HepG2 (cell line): ENCODE measurements at regions not wholly inside any gene's neighbourhood (a gene's known extent, or its start where the extent isn't known, plus 50 kb on each side); places are given as distances from the start of the nearest gene placed in this dataset.

ENCODE experiments used
- ATF2 ChIP-seq: sonication (generic); formaldehyde crosslinking; IDR thresholded peaks from 2 replicates; pipeline ENCODE4 v1.4.0; 2020; ENCODE audit warnings: missing genetic modification reagents
- CEBPZ ChIP-seq: IDR thresholded peaks from 2 replicates; pipeline ENCODE4 v1.6.1; 2012; ENCODE audit warnings: low read length, improper control_type of control experiment
- HNF1B ChIP-seq: sonication (generic); formaldehyde crosslinking; IDR thresholded peaks from 2 replicates; pipeline ENCODE4 v1.5.1; 2020; ENCODE audit warnings: mild to moderate bottlenecking, moderate library complexity, missing genetic modification reagents
- HNF4A ChIP-seq: sonication (generic); formaldehyde crosslinking; IDR thresholded peaks from 2 replicates; pipeline ENCODE4 v1.4.0; 2020; ENCODE audit warnings: missing genetic modification reagents
- SCMH1 ChIP-seq: sonication (generic); formaldehyde crosslinking; IDR thresholded peaks from 2 replicates; pipeline ENCODE4 v1.9.0; 2021; ENCODE audit warnings: missing genetic modification reagents, mild to moderate bottlenecking, borderline replicate concordance
- SIX4 ChIP-seq: sonication (generic); formaldehyde crosslinking; IDR thresholded peaks from 2 replicates; pipeline ENCODE4 v1.4.0; 2020; ENCODE audit warnings: missing genetic modification reagents
- SRSF4 ChIP-seq: fragments of 200-400 bp; formaldehyde crosslinking; IDR thresholded peaks from one replicate; pipeline ENCODE4 v1.6.1; 2018; ENCODE audit warnings: mild to moderate bottlenecking, low read depth, low read length, moderate library complexity; ENCODE audit not compliant: poor library complexity, severe bottlenecking
- ZMAT3 ChIP-seq: sonication (generic); formaldehyde crosslinking; conservative IDR thresholded peaks from 2 replicates; pipeline ENCODE4 v1.7.0; 2021; ENCODE audit warnings: missing genetic modification reagents
- ZNF230 ChIP-seq: sonication (generic); formaldehyde crosslinking; IDR thresholded peaks from 2 replicates; pipeline ENCODE4 v1.4.0; 2020; ENCODE audit warnings: mild to moderate bottlenecking, missing genetic modification reagents
- ZNF326 ChIP-seq: sonication (generic); formaldehyde crosslinking; IDR thresholded peaks from 2 replicates; pipeline ENCODE4 v1.4.0; 2020; ENCODE audit warnings: missing genetic modification reagents, borderline replicate concordance
- ZNF574 ChIP-seq: sonication (generic); formaldehyde crosslinking; IDR thresholded peaks from 2 replicates; pipeline ENCODE4 v1.4.0; 2020; ENCODE audit warnings: missing genetic modification reagents
- ZNF773 ChIP-seq: sonication (generic); formaldehyde crosslinking; IDR thresholded peaks from 2 replicates; pipeline ENCODE4 v1.4.0; 2020; ENCODE audit warnings: missing genetic modification reagents, borderline replicate concordance

GRCh38 chr6:837380-837779 is 144.4 kb upstream of the EXOC2 start (continued):
- no peak for TF ChIP-seq CEBPZ
- no peak for TF ChIP-seq ZNF230 (CRISPR knock-in tag)
- TF ChIP-seq ZMAT3 (CRISPR knock-in tag): no peak
- TF ChIP-seq HNF4A (CRISPR knock-in tag): no peak
- TF ChIP-seq SIX4 (CRISPR knock-in tag): no peak
- TF ChIP-seq SCMH1 (CRISPR knock-in tag): no peak
- TF ChIP-seq ZNF773 (CRISPR knock-in tag): no peak
- TF ChIP-seq SRSF4: no peak
- no peak for TF ChIP-seq ZNF326
- no peak for TF ChIP-seq ATF2 (CRISPR knock-in tag)
- TF ChIP-seq HNF1B (CRISPR knock-in tag): no peak
- no peak for TF ChIP-seq ZNF574 (CRISPR knock-in tag)
